C4-2B (cell line): ENCODE measurements at regions not wholly inside any gene's neighbourhood (a gene's known extent, or its start where the extent isn't known, plus 50 kb on each side); places are given as distances from the start of the nearest gene placed in this dataset.

Experiments used
- H3K27ac ChIP-seq: fragments of 450-650 bp; 2 replicates; pipeline ENCODE4 v1.5.1; 2017
- CTCF ChIP-seq: fragments of 450-650 bp; conservative IDR thresholded peaks from 2 replicates; pipeline ENCODE4 v1.5.1; 2017; ENCODE audit warnings: mild to moderate bottlenecking
- ZFX ChIP-seq: fragments of 450-650 bp; IDR thresholded peaks from 2 replicates; pipeline ENCODE4 v1.6.1; 2017

- no peak overlapping the region for H3K27ac ChIP-seq
- TF ChIP-seq CTCF = no peak
- TF ChIP-seq ZFX = no peak
Measured at GRCh38 chr12:87518036-87518435, 511.2 kb downstream of the C12orf50 start.

GRCh38 chr12:87513536-87514280 is 515.5 kb downstream of the C12orf50 start:
- no peak overlapping the region for H3K27ac ChIP-seq
- TF ChIP-seq ZFX (no peak), CTCF (no peak)

- TF ChIP-seq CTCF = no peak
- no peak for TF ChIP-seq ZFX
- no peak overlapping the region for H3K27ac ChIP-seq
Measured at GRCh38 chr12:87511371-87511770, 517.8 kb downstream of the C12orf50 start.

GRCh38 chr12:87509237-87509820 is 519.9 kb downstream of the C12orf50 start:
- H3K27ac ChIP-seq = no peak overlapping the region
- TF ChIP-seq CTCF = no peak
- no peak for TF ChIP-seq ZFX

GRCh38 chr12:87491598-87491997 is 537.6 kb downstream of the C12orf50 start:
- TF ChIP-seq ZFX = no peak
- no peak for TF ChIP-seq CTCF
- no peak overlapping the region for H3K27ac ChIP-seq

GRCh38 chr12:87491089-87491488 is 538.1 kb downstream of the C12orf50 start:
- TF ChIP-seq ZFX (no peak), CTCF (no peak)
- H3K27ac ChIP-seq = no peak overlapping the region

- H3K27ac ChIP-seq = no peak overlapping the region
- no peak for TF ChIP-seq ZFX
- TF ChIP-seq CTCF = no peak
Measured at GRCh38 chr12:87469295-87469694, 559.9 kb downstream of the C12orf50 start.
